HFFc6 (cell line): ENCODE measurements at regions not wholly inside any gene's neighbourhood (a gene's known extent, or its start where the extent isn't known, plus 50 kb on each side); places are given as distances from the start of the nearest gene placed in this dataset.

Source experiments
- DNase-seq: peaks from one replicate; pipeline ENCODE4 v3.0.0-alpha.2; 2018
- H3K27ac Mint-ChIP-seq: 2 replicates; pipeline ENCODE4 v1.8.0; 2020; ENCODE audit warnings: mild to moderate bottlenecking, mixed read lengths
- H3K27me3 Mint-ChIP-seq: 2 replicates; pipeline ENCODE4 v1.8.0; 2021; ENCODE audit warnings: mild to moderate bottlenecking, moderate library complexity, mixed read lengths; ENCODE audit not compliant: insufficient read depth
- H3K36me3 Mint-ChIP-seq: 2 replicates; pipeline ENCODE4 v1.8.0; 2021; ENCODE audit warnings: low read depth, mixed read lengths
- H3K4me1 Mint-ChIP-seq: 2 replicates; pipeline ENCODE4 v1.8.0; 2020; ENCODE audit warnings: low read depth, mixed read lengths
- H3K4me3 Mint-ChIP-seq: 2 replicates; pipeline ENCODE4 v1.8.0; 2020; ENCODE audit warnings: mild to moderate bottlenecking, moderate library complexity, mixed read lengths
- H3K9me3 Mint-ChIP-seq: 2 replicates; pipeline ENCODE4 v1.8.0; 2020; ENCODE audit warnings: mild to moderate bottlenecking, mixed read lengths
- CTCF ChIP-seq: fragments of 200-600 bp; sonication (generic); IDR thresholded peaks from 2 replicates; pipeline ENCODE4 v1.5.0; 2021; ENCODE audit warnings: antibody characterized with exemption, mild to moderate bottlenecking

- TF ChIP-seq CTCF = no peak
- H3K4me3 Mint-ChIP-seq = no peak overlapping the region
- H3K27me3 Mint-ChIP-seq = peaks cover 6% of the 10 kb centered on the region; the same call in 1 of the 2 replicates
- H3K9me3 Mint-ChIP-seq = no peaks in the 10 kb centered on the region
- H3K27ac Mint-ChIP-seq = no peak overlapping the region
- no peak for DNase-seq
- H3K4me1 Mint-ChIP-seq = peaks cover 9% of the 10 kb centered on the region
- no peaks in the 10 kb centered on the region for H3K36me3 Mint-ChIP-seq
Observed at GRCh38 chr13:109416001-109416400, 370.4 kb downstream of the IRS2 start.

GRCh38 chr13:109415057-109415456 lies 371.3 kb downstream of the IRS2 start:
- TF ChIP-seq CTCF = no peak
- Mint-ChIP-seq H3K4me1 (peaks cover 9% of the 10 kb centered on the region), H3K4me3 (no peak overlapping the region), H3K27me3 (peaks cover 6% of the 10 kb centered on the region; the same call in 1 of the 2 replicates), H3K9me3 (no peaks in the 10 kb centered on the region), H3K27ac (no peak overlapping the region), H3K36me3 (no peaks in the 10 kb centered on the region)
- no peak for DNase-seq

- Mint-ChIP-seq H3K4me3 (peak overlapping the region; percentile 50), H3K9me3 (no peaks in the 10 kb centered on the region), H3K36me3 (no peaks in the 10 kb centered on the region), H3K27me3 (peaks cover 6% of the 10 kb centered on the region; the same call in 1 of the 2 replicates), H3K4me1 (peaks cover 9% of the 10 kb centered on the region), H3K27ac (no peak overlapping the region)
- no peak for DNase-seq
- TF ChIP-seq CTCF = no peak
Observed at GRCh38 chr13:109412283-109412901, 374.0 kb downstream of the IRS2 start.

GRCh38 chr13:109410868-109411267 lies 375.5 kb downstream of the IRS2 start:
- Mint-ChIP-seq H3K36me3 (no peaks in the 10 kb centered on the region), H3K4me1 (peaks cover 9% of the 10 kb centered on the region), H3K4me3 (no peak overlapping the region), H3K27me3 (peaks cover 3% of the 10 kb centered on the region; the same call in 1 of the 2 replicates), H3K27ac (no peak overlapping the region), H3K9me3 (no peaks in the 10 kb centered on the region)
- DNase-seq = no peak
- no peak for TF ChIP-seq CTCF

- no peaks in the 10 kb centered on the region for H3K9me3 Mint-ChIP-seq
- H3K4me3 Mint-ChIP-seq = no peak overlapping the region
- H3K27ac Mint-ChIP-seq = no peak overlapping the region
- H3K27me3 Mint-ChIP-seq = peaks cover 1% of the 10 kb centered on the region; the same call in 1 of the 2 replicates
- no peak for DNase-seq
- no peak for TF ChIP-seq CTCF
- H3K4me1 Mint-ChIP-seq = peaks cover 9% of the 10 kb centered on the region
- H3K36me3 Mint-ChIP-seq = no peaks in the 10 kb centered on the region
Observed at GRCh38 chr13:109408591-109409382, 377.6 kb downstream of the IRS2 start.
